Bronchial epithelial cell (primary cell): ENCODE measurements at regions not wholly inside any gene's neighbourhood (a gene's known extent, or its start where the extent isn't known, plus 50 kb on each side); places are given as distances from the start of the nearest gene placed in this dataset.

Experiments
- DNase-seq: peaks from one replicate; pipeline ENCODE4 v3.0.0-alpha.2; 2010; ENCODE audit warnings: low read depth
- FAIRE-seq: peaks from 2 replicates; lab custom pipeline; 2011; peaks lifted over from hg19 to GRCh38; lab: Jason Lieb, UNC
- H3K27me3 ChIP-seq: 2 replicates; pipeline ENCODE4 v1.5.1; 2011; ENCODE audit warnings: low read length; ENCODE audit not compliant: control insufficient read depth, insufficient read depth
- H3K36me3 ChIP-seq: 2 replicates; pipeline ENCODE4 v1.5.1; 2011; ENCODE audit warnings: low read length; ENCODE audit not compliant: control insufficient read depth, insufficient read depth
- H3K4me3 ChIP-seq: 2 replicates; pipeline ENCODE4 v1.5.1; 2011; ENCODE audit warnings: mild to moderate bottlenecking, low read depth, low read length, control low read depth
- TF ChIP-seq, protein P1 (sequence below): IDR thresholded peaks from 2 replicates; pipeline ENCODE4 v1.5.1; 2011; ENCODE audit warnings: mild to moderate bottlenecking, moderate library complexity, low read length, control low read depth, inconsistent platforms; ENCODE audit not compliant: insufficient read depth, severe bottlenecking

DNA sequence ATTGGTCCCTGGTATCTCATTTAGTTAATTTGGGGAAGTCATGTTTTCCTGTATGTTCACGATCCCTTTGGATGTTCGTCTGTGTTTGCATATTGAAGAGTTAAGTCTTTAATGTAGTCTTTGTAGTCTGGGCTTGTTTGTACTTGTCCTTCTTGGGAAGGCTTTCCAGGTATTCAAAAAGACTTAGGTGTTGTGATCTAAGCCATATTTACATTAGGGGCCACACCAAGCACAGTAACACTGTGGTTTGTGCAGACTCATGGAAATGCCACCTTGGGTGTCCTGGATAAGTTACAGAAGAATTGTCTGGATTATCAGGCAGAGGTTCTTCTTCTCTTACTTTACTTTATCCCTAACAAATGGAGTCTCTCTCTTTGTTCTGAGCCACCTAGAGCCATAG is 380.3 kb downstream of the CCER1 start:
- TF ChIP-seq, protein P1, sequence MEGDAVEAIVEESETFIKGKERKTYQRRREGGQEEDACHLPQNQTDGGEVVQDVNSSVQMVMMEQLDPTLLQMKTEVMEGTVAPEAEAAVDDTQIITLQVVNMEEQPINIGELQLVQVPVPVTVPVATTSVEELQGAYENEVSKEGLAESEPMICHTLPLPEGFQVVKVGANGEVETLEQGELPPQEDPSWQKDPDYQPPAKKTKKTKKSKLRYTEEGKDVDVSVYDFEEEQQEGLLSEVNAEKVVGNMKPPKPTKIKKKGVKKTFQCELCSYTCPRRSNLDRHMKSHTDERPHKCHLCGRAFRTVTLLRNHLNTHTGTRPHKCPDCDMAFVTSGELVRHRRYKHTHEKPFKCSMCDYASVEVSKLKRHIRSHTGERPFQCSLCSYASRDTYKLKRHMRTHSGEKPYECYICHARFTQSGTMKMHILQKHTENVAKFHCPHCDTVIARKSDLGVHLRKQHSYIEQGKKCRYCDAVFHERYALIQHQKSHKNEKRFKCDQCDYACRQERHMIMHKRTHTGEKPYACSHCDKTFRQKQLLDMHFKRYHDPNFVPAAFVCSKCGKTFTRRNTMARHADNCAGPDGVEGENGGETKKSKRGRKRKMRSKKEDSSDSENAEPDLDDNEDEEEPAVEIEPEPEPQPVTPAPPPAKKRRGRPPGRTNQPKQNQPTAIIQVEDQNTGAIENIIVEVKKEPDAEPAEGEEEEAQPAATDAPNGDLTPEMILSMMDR, result no peak
- Histone ChIP-seq H3K27me3 (no peaks in the 10 kb centered on the region), H3K36me3 (no peaks in the 10 kb centered on the region), H3K4me3 (no peak overlapping the region)
- no peak for FAIRE-seq
- DNase-seq, result peak; percentile 89

DNA sequence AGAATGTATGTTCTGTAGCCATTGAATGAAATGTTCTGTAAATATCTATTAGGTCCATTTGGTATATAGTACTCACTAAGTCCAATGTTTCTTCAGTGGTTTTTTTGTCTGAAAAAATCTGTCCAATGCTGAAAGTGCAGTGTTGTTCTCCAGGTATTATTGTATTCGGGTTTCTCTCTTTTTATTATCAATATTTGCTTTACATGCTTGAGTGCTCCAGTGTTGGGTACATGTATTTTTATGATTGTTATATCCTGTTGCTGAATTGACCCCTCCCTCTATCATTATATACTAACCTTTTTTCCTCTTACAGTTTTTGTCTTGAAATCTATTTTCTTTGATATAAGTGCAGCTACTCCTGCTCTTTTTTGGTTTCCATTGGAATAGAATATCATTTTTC is 382.2 kb downstream of the CCER1 start:
- no peak for FAIRE-seq
- TF ChIP-seq, protein P1, result no peak
- Histone ChIP-seq H3K36me3 (no peaks in the 10 kb centered on the region), H3K27me3 (no peaks in the 10 kb centered on the region), H3K4me3 (no peak overlapping the region)
- DNase-seq, result no peak

DNA sequence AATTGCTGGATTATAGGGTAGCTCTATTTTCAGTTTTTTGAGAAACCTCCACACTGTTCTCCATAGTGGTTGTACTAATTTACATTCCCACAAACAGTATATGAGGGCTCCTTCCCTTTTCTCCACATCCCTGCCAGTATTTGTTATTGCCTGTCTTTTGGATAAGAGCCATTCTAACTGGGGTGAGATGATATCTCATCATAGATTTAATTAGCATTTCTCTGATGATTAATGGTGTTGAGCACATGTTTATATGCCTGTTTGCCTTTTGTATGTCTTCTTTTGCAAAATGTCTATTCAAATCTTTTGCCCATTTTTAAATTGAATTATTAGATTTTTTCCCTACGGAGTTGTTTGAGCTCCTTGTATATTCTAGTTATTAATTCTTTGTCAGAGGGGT is 385.3 kb downstream of the CCER1 start:
- no peak overlapping the region for H3K4me3 ChIP-seq
- no peaks in the 10 kb centered on the region for H3K36me3 ChIP-seq
- DNase-seq (no peak), FAIRE-seq (no peak)
- no peaks in the 10 kb centered on the region for H3K27me3 ChIP-seq
- TF ChIP-seq, protein P1, result no peak

DNA sequence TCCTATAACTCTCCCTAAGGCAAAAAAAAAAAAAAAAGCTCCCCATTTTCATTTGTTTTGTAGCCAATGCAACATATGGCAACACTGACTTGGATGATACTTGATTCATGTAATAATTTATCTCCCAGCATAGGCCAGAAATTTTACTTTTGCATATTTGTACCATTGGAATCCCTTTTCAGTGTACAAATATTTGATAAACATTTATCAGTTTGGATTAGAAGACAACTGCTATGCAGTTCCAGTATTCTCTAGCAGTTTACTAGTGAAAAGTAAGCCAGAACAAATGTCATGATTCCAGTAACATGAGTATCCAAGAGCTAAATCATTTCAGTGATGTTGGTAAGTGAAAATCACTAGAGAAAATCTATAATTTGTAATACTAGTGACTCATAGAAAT is 392.3 kb downstream of the CCER1 start:
- Histone ChIP-seq H3K4me3 (no peak overlapping the region), H3K27me3 (no peaks in the 10 kb centered on the region), H3K36me3 (no peaks in the 10 kb centered on the region)
- FAIRE-seq (no peak), DNase-seq (no peak)
- TF ChIP-seq, protein P1, result no peak

DNA sequence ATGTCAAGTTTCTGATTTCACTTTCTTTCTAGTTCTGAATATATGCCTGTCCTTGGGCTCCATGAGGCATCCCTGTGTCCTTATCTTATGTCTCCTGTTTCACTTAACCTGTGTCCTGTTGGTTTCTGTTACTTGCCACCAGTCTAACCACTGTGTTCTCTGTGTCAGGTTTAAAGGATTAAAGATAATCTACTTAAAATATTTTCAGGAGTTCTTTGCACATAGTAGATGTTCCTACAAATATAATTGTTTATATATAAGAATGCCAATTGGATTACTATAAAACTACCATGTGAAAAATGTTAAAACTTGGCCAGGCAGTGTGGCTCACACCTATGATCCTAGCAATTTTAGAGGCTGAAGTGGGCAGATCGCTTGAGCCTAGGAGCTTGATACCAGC is 406.4 kb downstream of the CCER1 start:
- no peaks in the 10 kb centered on the region for H3K36me3 ChIP-seq
- no peaks in the 10 kb centered on the region for H3K27me3 ChIP-seq
- TF ChIP-seq, protein P1, result no peak
- FAIRE-seq (no peak), DNase-seq (no peak)
- no peak overlapping the region for H3K4me3 ChIP-seq

DNA sequence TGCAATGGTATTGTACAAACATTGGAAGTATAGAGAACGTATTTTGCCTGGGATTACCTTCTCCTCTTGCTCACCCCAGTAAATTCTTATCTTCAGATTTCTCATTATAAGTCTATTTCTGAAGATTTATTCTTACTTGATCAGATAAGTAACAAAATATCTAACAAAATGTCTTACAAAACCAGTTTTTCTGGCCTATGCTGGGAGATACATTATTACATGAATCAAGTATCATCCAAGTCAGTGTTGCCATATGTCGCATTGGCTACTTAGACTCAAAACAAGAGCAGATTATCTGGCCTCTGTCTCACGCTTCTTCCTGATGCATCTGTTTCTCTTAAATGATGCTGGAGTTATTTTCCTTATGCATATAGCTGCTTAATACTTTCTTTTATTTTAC is 408.5 kb downstream of the CCER1 start:
- TF ChIP-seq, protein P1, result no peak
- no peak for DNase-seq
- no peaks in the 10 kb centered on the region for H3K36me3 ChIP-seq
- no peak for FAIRE-seq
- H3K4me3 ChIP-seq, result no peak overlapping the region
- H3K27me3 ChIP-seq, result no peaks in the 10 kb centered on the region
